ENCODE measurements at regions not wholly inside any gene's neighbourhood (a gene's known extent, or its start where the extent isn't known, plus 50 kb on each side); places are given as distances from the start of the nearest gene placed in this dataset.

GRCh38 chr21:43306911-43307676, 119.8 kb downstream of the SIK1 start:
- no peak for TF ChIP-seq EZH2 (IDR thresholded peaks at IDR 0.05)
- TF ChIP-seq FOXP2 (optimal IDR thresholded peaks at IDR 0.05; ENCODE audit: control extremely low read depth, extremely low read length, insufficient read depth), result no peak
- TF ChIP-seq POLR2AphosphoS5 (IDR thresholded peaks at IDR 0.05; ENCODE audit: borderline replicate concordance, low read depth, low read length), result no peak
- Histone ChIP-seq H3K9ac (ENCODE audit: insufficient read length) (no peak overlapping the region), H3K36me3 (ENCODE audit: insufficient read depth, low read length) (no peaks in the 10 kb centered on the region), H3K27ac (no peak overlapping the region), H3K9me3 (ENCODE audit: low read depth, low read length) (no peaks in the 10 kb centered on the region), H3K4me3 (no peak overlapping the region)
- DNase-seq (ENCODE audit: low read depth, low spot score), result no peak

- no peak overlapping the region for H3K9ac ChIP-seq (ENCODE audit: insufficient read length)
- DNase-seq (ENCODE audit: low read depth, low spot score), result no peak
Observed at GRCh38 chr21:43306391-43306790, 120.5 kb downstream of the SIK1 start.

GRCh38 chr21:43305811-43306311, 121.1 kb downstream of the SIK1 start:
- DNase-seq (ENCODE audit: low read depth, low spot score), result no peak
- Histone ChIP-seq H3K9me3 (ENCODE audit: low read depth, low read length) (no peaks in the 10 kb centered on the region), H3K36me3 (ENCODE audit: insufficient read depth, low read length) (no peaks in the 10 kb centered on the region), H3K9ac (ENCODE audit: insufficient read length) (no peak overlapping the region), H3K27ac (no peak overlapping the region), H3K4me3 (no peak overlapping the region)
- TF ChIP-seq POLR2AphosphoS5 (IDR thresholded peaks at IDR 0.05; ENCODE audit: borderline replicate concordance, low read depth, low read length) (no peak), FOXP2 (optimal IDR thresholded peaks at IDR 0.05; ENCODE audit: control extremely low read depth, extremely low read length, insufficient read depth) (no peak), EZH2 (IDR thresholded peaks at IDR 0.05) (no peak)

More at GRCh38 chr21:43306391-43306790, 120.5 kb downstream of the SIK1 start:
- Histone ChIP-seq H3K9me3 (ENCODE audit: low read depth, low read length) (no peaks in the 10 kb centered on the region), H3K27ac (no peak overlapping the region), H3K36me3 (ENCODE audit: insufficient read depth, low read length) (no peaks in the 10 kb centered on the region), H3K4me3 (no peak overlapping the region)
- TF ChIP-seq EZH2 (IDR thresholded peaks at IDR 0.05) (no peak), POLR2AphosphoS5 (IDR thresholded peaks at IDR 0.05; ENCODE audit: borderline replicate concordance, low read depth, low read length) (no peak), FOXP2 (optimal IDR thresholded peaks at IDR 0.05; ENCODE audit: control extremely low read depth, extremely low read length, insufficient read depth) (no peak)

- Histone ChIP-seq H3K9ac (ENCODE audit: insufficient read length) (no peak overlapping the region), H3K36me3 (ENCODE audit: insufficient read depth, low read length) (no peaks in the 10 kb centered on the region), H3K4me3 (no peak overlapping the region), H3K9me3 (ENCODE audit: low read depth, low read length) (no peaks in the 10 kb centered on the region), H3K27ac (no peak overlapping the region)
- TF ChIP-seq EZH2 (IDR thresholded peaks at IDR 0.05), result no peak
- TF ChIP-seq FOXP2 (optimal IDR thresholded peaks at IDR 0.05; ENCODE audit: control extremely low read depth, extremely low read length, insufficient read depth), result no peak
- no peak for TF ChIP-seq POLR2AphosphoS5 (IDR thresholded peaks at IDR 0.05; ENCODE audit: borderline replicate concordance, low read depth, low read length)
- no peak for DNase-seq (ENCODE audit: low read depth, low spot score)
Observed at GRCh38 chr21:43305336-43305665, 121.6 kb downstream of the SIK1 start.

- Histone ChIP-seq H3K27ac (no peak overlapping the region), H3K4me3 (no peak overlapping the region), H3K9me3 (ENCODE audit: low read depth, low read length) (no peaks in the 10 kb centered on the region), H3K9ac (ENCODE audit: insufficient read length) (no peak overlapping the region), H3K36me3 (ENCODE audit: insufficient read depth, low read length) (no peaks in the 10 kb centered on the region)
- no peak for TF ChIP-seq EZH2 (IDR thresholded peaks at IDR 0.05)
- no peak for TF ChIP-seq POLR2AphosphoS5 (IDR thresholded peaks at IDR 0.05; ENCODE audit: borderline replicate concordance, low read depth, low read length)
- no peak for TF ChIP-seq FOXP2 (optimal IDR thresholded peaks at IDR 0.05; ENCODE audit: control extremely low read depth, extremely low read length, insufficient read depth)
- DNase-seq (ENCODE audit: low read depth, low spot score), result no peak
Observed at GRCh38 chr21:43304621-43305335, 122.2 kb downstream of the SIK1 start.

- TF ChIP-seq FOXP2 (optimal IDR thresholded peaks at IDR 0.05; ENCODE audit: control extremely low read depth, extremely low read length, insufficient read depth) (no peak), EZH2 (IDR thresholded peaks at IDR 0.05) (no peak), POLR2AphosphoS5 (IDR thresholded peaks at IDR 0.05; ENCODE audit: borderline replicate concordance, low read depth, low read length) (no peak)
- no peaks in the 10 kb centered on the region for H3K36me3 ChIP-seq (ENCODE audit: insufficient read depth, low read length)
- DNase-seq (ENCODE audit: low read depth, low spot score), result no peak
- H3K9me3 ChIP-seq (ENCODE audit: low read depth, low read length), result no peaks in the 10 kb centered on the region
- H3K9ac ChIP-seq (ENCODE audit: insufficient read length), result no peak overlapping the region
- H3K27ac ChIP-seq, result no peak overlapping the region
- no peak overlapping the region for H3K4me3 ChIP-seq
Observed at GRCh38 chr21:43304206-43304605, 122.7 kb downstream of the SIK1 start.

GRCh38 chr21:43303275-43304178, 123.4 kb downstream of the SIK1 start:
- TF ChIP-seq POLR2AphosphoS5 (IDR thresholded peaks at IDR 0.05; ENCODE audit: borderline replicate concordance, low read depth, low read length), result no peak
- no peak for TF ChIP-seq FOXP2 (optimal IDR thresholded peaks at IDR 0.05; ENCODE audit: control extremely low read depth, extremely low read length, insufficient read depth)
- no peak for TF ChIP-seq EZH2 (IDR thresholded peaks at IDR 0.05)
- Histone ChIP-seq H3K36me3 (ENCODE audit: insufficient read depth, low read length) (no peaks in the 10 kb centered on the region), H3K9me3 (ENCODE audit: low read depth, low read length) (no peaks in the 10 kb centered on the region), H3K9ac (ENCODE audit: insufficient read length) (no peak overlapping the region), H3K4me3 (no peak overlapping the region), H3K27ac (no peak overlapping the region)
- DNase-seq (ENCODE audit: low read depth, low spot score), result no peak

- no peak for DNase-seq (ENCODE audit: low read depth, low spot score)
- H3K4me3 ChIP-seq, result no peak overlapping the region
- no peak for TF ChIP-seq EZH2 (IDR thresholded peaks at IDR 0.05)
- H3K27ac ChIP-seq, result no peak overlapping the region
- no peaks in the 10 kb centered on the region for H3K36me3 ChIP-seq (ENCODE audit: insufficient read depth, low read length)
- no peak overlapping the region for H3K9ac ChIP-seq (ENCODE audit: insufficient read length)
- H3K9me3 ChIP-seq (ENCODE audit: low read depth, low read length), result no peaks in the 10 kb centered on the region
Observed at GRCh38 chr21:43302769-43303168, 124.2 kb downstream of the SIK1 start.

Data from SK-N-MC (cell line).